Neuronal stem cell (in vitro differentiated cells): ENCODE measurements at regions not wholly inside any gene's neighbourhood (a gene's known extent, or its start where the extent isn't known, plus 50 kb on each side); places are given as distances from the start of the nearest gene placed in this dataset.

Source experiments
- DNase-seq: peaks from one replicate; pipeline ENCODE4 v3.0.0-alpha.2; 2013; ENCODE audit warnings: low spot score
- H2AFZ ChIP-seq: one replicate; pipeline ENCODE4 v1.6.1; 2013; ENCODE audit warnings: mild to moderate bottlenecking, low read length, inconsistent platforms
- H2AK5ac ChIP-seq: 2 replicates; pipeline ENCODE4 v1.6.1; 2013; ENCODE audit warnings: low read depth, mild to moderate bottlenecking, inconsistent platforms, low read length, moderate library complexity, mixed read lengths
- H2BK120ac ChIP-seq: 2 replicates; pipeline ENCODE4 v1.6.1; 2013; ENCODE audit warnings: low read depth, mild to moderate bottlenecking, inconsistent platforms, low read length, moderate library complexity, mixed read lengths
- H2BK12ac ChIP-seq: one replicate; pipeline ENCODE4 v1.6.1; 2013; ENCODE audit warnings: low read length, inconsistent platforms
- H2BK15ac ChIP-seq: 2 replicates; pipeline ENCODE4 v1.6.1; 2013; ENCODE audit warnings: mild to moderate bottlenecking, low read length, inconsistent platforms, mixed read lengths
- H2BK5ac ChIP-seq: one replicate; pipeline ENCODE4 v1.6.1; 2013; ENCODE audit warnings: inconsistent platforms, mild to moderate bottlenecking, low read length, moderate library complexity
- H3K14ac ChIP-seq: one replicate; pipeline ENCODE4 v1.6.1; 2013; ENCODE audit warnings: low read length, inconsistent platforms
- H3K18ac ChIP-seq: 2 replicates; pipeline ENCODE4 v1.6.1; 2013; ENCODE audit warnings: low read length, inconsistent platforms
- H3K23ac ChIP-seq: 2 replicates; pipeline ENCODE4 v1.6.1; 2013; ENCODE audit warnings: low read depth, mild to moderate bottlenecking, mixed read lengths, low read length, inconsistent platforms; ENCODE audit not compliant: poor library complexity
- H3K27ac ChIP-seq: replicated peaks from 3 replicates; pipeline ENCODE4 v1.5.1; 2013; ENCODE audit warnings: low read length, inconsistent platforms
- H3K27me3 ChIP-seq, 3 experiments: 2 replicates each; pipeline ENCODE4 v1.6.1; 2013; ENCODE audit warnings: low read length in 3 of 3, mild to moderate bottlenecking in 2 of 3, inconsistent platforms in 1 of 3, low read depth in 1 of 3, mixed read lengths in 1 of 3, moderate library complexity in 1 of 3; ENCODE audit not compliant: control insufficient read depth in 3 of 3, insufficient read depth in 3 of 3
- H3K36me3 ChIP-seq, 2 donors: replicated peaks in 1 of 2; 2 replicates each; pipeline ENCODE4 v1.6.1; 2013; ENCODE audit warnings: low read length in 2 of 2; ENCODE audit not compliant: control insufficient read depth in 2 of 2, insufficient read depth in 2 of 2
- H3K4ac ChIP-seq: 2 replicates; pipeline ENCODE4 v1.6.1; 2013; ENCODE audit warnings: inconsistent platforms, mild to moderate bottlenecking, low read length, moderate library complexity
- H3K4me1 ChIP-seq, 2 donors: 1 replicate in 1 of 2; 2 replicates in 1 of 2; pipeline ENCODE4 v1.6.1; 2013; ENCODE audit warnings: low read length in 2 of 2, low read depth in 1 of 2; ENCODE audit not compliant: control insufficient read depth in 2 of 2, insufficient read depth in 1 of 2
- H3K4me2 ChIP-seq: one replicate; pipeline ENCODE4 v1.6.1; 2013; ENCODE audit warnings: mild to moderate bottlenecking, low read length, inconsistent platforms; ENCODE audit not compliant: insufficient read depth, poor library complexity, severe bottlenecking
- H3K4me3 ChIP-seq, 2 donors: 2 replicates each; pipeline ENCODE4 v1.5.1; 2013; ENCODE audit warnings: low read length in 2 of 2, mild to moderate bottlenecking in 2 of 2, inconsistent platforms in 1 of 2, moderate library complexity in 1 of 2
- H3K79me1 ChIP-seq: one replicate; pipeline ENCODE4 v1.6.1; 2013; ENCODE audit warnings: low read depth, mild to moderate bottlenecking, inconsistent platforms, low read length, moderate library complexity
- H3K9ac ChIP-seq: one replicate; pipeline ENCODE4 v1.6.1; 2013; ENCODE audit warnings: mild to moderate bottlenecking, low read depth, low read length, inconsistent platforms; ENCODE audit not compliant: poor library complexity
- H3K9me3 ChIP-seq, 2 donors: replicated peaks in 1 of 2; 2 replicates each; pipeline versions ENCODE3 to v1.6.1; 2013; ENCODE audit warnings: low read length in 2 of 2, mild to moderate bottlenecking in 2 of 2, inconsistent platforms in 1 of 2, low read depth in 1 of 2, mixed read lengths in 1 of 2, moderate library complexity in 1 of 2; ENCODE audit not compliant: control insufficient read depth in 2 of 2, insufficient read depth in 1 of 2
- H4K8ac ChIP-seq: one replicate; pipeline ENCODE4 v1.6.1; 2013; ENCODE audit warnings: low read depth, mild to moderate bottlenecking, inconsistent platforms, low read length, moderate library complexity
- H4K91ac ChIP-seq: one replicate; pipeline ENCODE4 v1.6.1; 2013; ENCODE audit warnings: low read length, low read depth, mild to moderate bottlenecking, inconsistent platforms; ENCODE audit not compliant: poor library complexity
- WGBS, 2 donors: extraction: QIAGEN DNeasy Blood & Tissue Kit; methylation state at CpG; one replicate each; pipeline ENCODE4 v1.1.7; 2013; ENCODE audit warnings: missing lambda C conversion rate in 2 of 2, mixed read lengths in 1 of 2; ENCODE audit not compliant: insufficient read length in 2 of 2, insufficient replicate concordance in 1 of 2; ENCODE audit errors: extremely low coverage in 2 of 2; 5-methylcytosine and 5-hydroxymethylcytosine counted together

DNA sequence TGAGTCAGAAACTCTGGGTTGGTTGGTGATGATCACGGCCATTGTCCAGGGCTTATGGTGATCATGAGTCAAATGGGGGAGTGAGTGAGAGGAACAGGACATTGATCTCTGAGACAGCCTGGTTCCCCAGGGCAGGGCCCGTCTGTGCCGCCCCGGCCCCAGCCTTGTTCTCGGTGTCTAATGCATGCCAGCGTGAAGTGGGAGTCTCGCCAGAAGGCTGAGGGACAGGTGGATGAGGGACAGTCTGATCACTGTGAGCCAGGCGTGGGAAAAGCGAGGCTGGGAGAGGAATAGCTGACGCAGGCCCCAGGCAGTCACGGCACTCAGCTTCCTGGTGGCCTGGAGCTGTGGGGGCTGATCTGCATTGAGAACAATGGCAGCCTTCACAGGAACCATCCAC, 208.3 kb upstream of the HDAC4 start:
- no peak overlapping the region for H3K4me3 ChIP-seq
- H3K14ac ChIP-seq: peak overlapping the region; percentile 78
- peaks cover 0 to 3% of the 10 kb centered on the region in 2 donors for H3K4me1 ChIP-seq
- H2BK15ac ChIP-seq: no peak overlapping the region
- H3K4ac ChIP-seq: no peak overlapping the region
- no peak overlapping the region for H3K23ac ChIP-seq
- no peak overlapping the region for H2BK5ac ChIP-seq
- DNase-seq: no peak
- H3K79me1 ChIP-seq: no peaks in the 10 kb centered on the region
- no peak overlapping the region for H4K8ac ChIP-seq
- no peak overlapping the region for H2BK12ac ChIP-seq
- WGBS, 2 donors: no CpG with 5 or more reads among the region's 11 CpGs
- H4K91ac ChIP-seq: no peak overlapping the region
- no peak overlapping the region for H3K4me2 ChIP-seq
- no peaks in the 10 kb centered on the region for H3K36me3 ChIP-seq
- H2AFZ ChIP-seq: no peak overlapping the region
- H3K27me3 ChIP-seq: no peaks in the 10 kb centered on the region
- peak overlapping the region; percentile 77 for H3K18ac ChIP-seq
- no peak overlapping the region for H3K27ac ChIP-seq
- no peak overlapping the region for H2BK120ac ChIP-seq
- no peak overlapping the region for H3K9ac ChIP-seq
- peaks cover 0 to 4% of the 10 kb centered on the region in 2 donors for H3K9me3 ChIP-seq
- H2AK5ac ChIP-seq: peak overlapping the region; percentile 71

DNA sequence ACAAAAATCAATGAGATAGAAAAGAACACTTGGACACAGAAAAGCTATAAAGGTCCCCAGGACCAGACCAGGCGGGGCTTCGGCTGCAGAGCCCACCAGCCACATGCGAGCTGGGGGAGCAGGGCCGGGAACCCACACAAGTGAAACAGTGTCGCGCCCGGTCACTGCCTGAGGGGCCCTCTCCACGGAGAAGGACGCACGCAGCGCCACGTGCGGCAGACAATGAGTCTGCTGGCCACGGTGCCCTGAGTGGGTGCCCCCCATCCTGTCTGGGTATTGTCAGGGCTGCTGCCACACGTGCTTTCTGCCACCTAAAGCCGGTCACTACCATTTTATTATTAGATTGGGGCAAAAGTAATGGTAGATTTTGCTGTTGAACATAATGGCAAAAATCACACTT, 207.9 kb upstream of the HDAC4 start:
- H3K9me3 ChIP-seq: peaks cover 0 to 8% of the 10 kb centered on the region in 2 donors
- H3K18ac ChIP-seq: peak overlapping the region; percentile 81
- H2AK5ac ChIP-seq: no peak overlapping the region
- no peaks in the 10 kb centered on the region for H3K27me3 ChIP-seq
- H2BK120ac ChIP-seq: no peak overlapping the region
- no peak overlapping the region for H3K27ac ChIP-seq
- H3K36me3 ChIP-seq: no peaks in the 10 kb centered on the region
- no peak overlapping the region for H2BK15ac ChIP-seq
- no peak overlapping the region for H2AFZ ChIP-seq
- H3K9ac ChIP-seq: no peak overlapping the region
- no peak overlapping the region for H4K8ac ChIP-seq
- peak overlapping the region; percentile 63 for H3K14ac ChIP-seq
- peaks cover 0 to 3% of the 10 kb centered on the region in 2 donors for H3K4me1 ChIP-seq
- no peak overlapping the region for H2BK5ac ChIP-seq
- H3K4me3 ChIP-seq: no peak overlapping the region
- H3K79me1 ChIP-seq: no peaks in the 10 kb centered on the region
- no peak overlapping the region for H4K91ac ChIP-seq
- DNase-seq: no peak
- no peak overlapping the region for H3K4me2 ChIP-seq
- H2BK12ac ChIP-seq: no peak overlapping the region
- no CpG with 5 or more reads among the region's 16 CpGs for WGBS, 2 donors
- H3K23ac ChIP-seq: peak overlapping the region; percentile 37
- H3K4ac ChIP-seq: no peak overlapping the region

DNA sequence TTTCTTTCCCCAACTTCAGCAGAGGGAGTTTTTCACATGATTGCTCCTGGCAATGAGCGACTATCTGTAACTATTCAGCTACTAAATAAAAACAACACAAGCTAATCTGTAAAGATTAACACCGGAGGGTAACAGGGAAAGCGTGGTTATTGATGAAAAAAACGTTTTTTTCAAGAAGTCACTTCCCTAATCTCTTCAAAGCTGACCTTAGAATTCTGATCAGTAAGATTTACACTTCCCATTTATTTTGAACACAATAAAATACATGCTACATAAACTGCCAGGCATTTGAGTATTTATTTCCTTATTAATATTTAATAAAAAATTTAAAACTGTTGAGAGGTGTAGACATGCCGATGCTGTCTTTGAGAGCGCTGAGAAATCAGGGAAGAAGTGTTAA, 207.4 kb upstream of the HDAC4 start:
- no peak overlapping the region for H3K4me2 ChIP-seq
- no peak for DNase-seq
- H2BK120ac ChIP-seq: no peak overlapping the region
- no peak overlapping the region for H3K4ac ChIP-seq
- no peak overlapping the region for H2AK5ac ChIP-seq
- H2BK5ac ChIP-seq: no peak overlapping the region
- no peaks in the 10 kb centered on the region for H3K79me1 ChIP-seq
- H3K18ac ChIP-seq: no peak overlapping the region
- H2BK12ac ChIP-seq: no peak overlapping the region
- no peak overlapping the region for H3K14ac ChIP-seq
- no CpG with 5 or more reads among the region's 6 CpGs for WGBS, 2 donors
- no peak overlapping the region for H3K4me3 ChIP-seq
- no peak overlapping the region for H2BK15ac ChIP-seq
- H2AFZ ChIP-seq: no peak overlapping the region
- peaks cover 0 to 11% of the 10 kb centered on the region in 2 donors for H3K9me3 ChIP-seq
- no peaks in the 10 kb centered on the region for H3K36me3 ChIP-seq
- no peaks in the 10 kb centered on the region for H3K27me3 ChIP-seq
- H3K4me1 ChIP-seq: peaks cover 0 to 3% of the 10 kb centered on the region in 2 donors
- no peak overlapping the region for H3K27ac ChIP-seq
- no peak overlapping the region for H4K8ac ChIP-seq
- no peak overlapping the region for H3K9ac ChIP-seq
- H3K23ac ChIP-seq: no peak overlapping the region
- no peak overlapping the region for H4K91ac ChIP-seq

DNA sequence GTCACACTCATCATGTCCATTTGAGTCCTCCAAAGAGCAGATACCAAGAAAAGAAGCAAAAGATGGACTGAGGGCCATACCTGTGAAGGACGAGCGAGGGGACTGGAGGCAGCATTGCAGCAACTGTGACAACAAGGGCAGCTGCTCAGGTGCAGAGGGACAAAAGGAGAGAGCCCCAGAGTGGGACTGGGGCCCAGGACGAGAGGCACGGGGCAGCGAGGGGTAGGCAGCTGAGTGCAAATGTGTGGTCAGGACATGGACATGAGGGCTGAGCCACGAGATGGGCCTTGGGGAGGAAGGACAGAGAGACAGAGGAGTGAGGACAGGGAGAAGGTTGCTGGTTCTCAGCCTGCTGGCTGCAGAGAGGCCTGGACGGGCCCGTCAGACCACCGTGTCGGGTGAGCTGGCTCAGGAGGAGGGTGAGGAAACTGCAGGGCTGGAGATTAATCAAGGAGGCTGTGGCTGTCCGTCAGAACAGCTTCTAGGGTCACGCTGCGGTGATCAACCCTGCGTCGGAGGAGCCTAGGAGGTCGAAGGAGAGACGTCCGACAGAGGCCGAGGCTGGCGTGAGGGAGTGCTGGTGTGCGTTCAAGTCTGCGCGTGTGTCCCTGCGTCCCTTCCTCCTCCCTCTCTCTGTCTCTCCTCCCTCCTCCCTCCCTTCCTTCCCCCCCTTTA, 206.8 kb upstream of the HDAC4 start:
- H3K9ac ChIP-seq: no peak overlapping the region
- no peaks in the 10 kb centered on the region for H3K27me3 ChIP-seq
- no peak overlapping the region for H4K8ac ChIP-seq
- H2BK15ac ChIP-seq: no peak overlapping the region
- no peak overlapping the region for H2BK5ac ChIP-seq
- no peak overlapping the region for H2AK5ac ChIP-seq
- H3K14ac ChIP-seq: no peak overlapping the region
- H2AFZ ChIP-seq: no peak overlapping the region
- DNase-seq: no peak
- H3K4ac ChIP-seq: no peak overlapping the region
- no peaks in the 10 kb centered on the region for H3K36me3 ChIP-seq
- H3K18ac ChIP-seq: peak overlapping the region; percentile 4
- no peak overlapping the region for H3K27ac ChIP-seq
- H4K91ac ChIP-seq: no peak overlapping the region
- H3K79me1 ChIP-seq: no peaks in the 10 kb centered on the region
- H3K4me2 ChIP-seq: no peak overlapping the region
- no peak overlapping the region for H3K4me3 ChIP-seq
- H2BK120ac ChIP-seq: no peak overlapping the region
- H2BK12ac ChIP-seq: no peak overlapping the region
- H3K4me1 ChIP-seq: peaks cover 0 to 5% of the 10 kb centered on the region in 2 donors
- WGBS, 2 donors: no CpG with 5 or more reads among the region's 24 CpGs
- H3K23ac ChIP-seq: peak overlapping the region; percentile 19
- H3K9me3 ChIP-seq: peaks cover 0 to 11% of the 10 kb centered on the region in 2 donors
